Esophagus muscularis mucosa (tissue), 4 donors: ENCODE measurements at regions not wholly inside any gene's neighbourhood (a gene's known extent, or its start where the extent isn't known, plus 50 kb on each side); places are given as distances from the start of the nearest gene placed in this dataset.

Experiments
- DNase-seq: peaks from one replicate; pipeline ENCODE4 v3.0.0-alpha.2; 2017; ENCODE audit errors: extremely low spot score
- H3K27ac ChIP-seq, 4 donors: fragments of 200-600 bp; sonication (generic); replicated peaks in 1 of 4; 1 replicate in 3 of 4; 2 replicates in 1 of 4; pipeline ENCODE4 v1.5.1; 2016 to 2019; ENCODE audit warnings: mild to moderate bottlenecking in 1 of 4
- H3K27me3 ChIP-seq, 4 donors: fragments of 200-600 bp; sonication (generic); one replicate each; pipeline versions ENCODE4 v1.5.1 to v1.6.0; 2016 to 2019
- H3K36me3 ChIP-seq, 4 donors: fragments of 200-600 bp; sonication (generic); one replicate each; pipeline ENCODE4 v1.5.1; 2016 to 2019
- H3K4me1 ChIP-seq, 4 donors: fragments of 200-600 bp; sonication (generic); one replicate each; pipeline ENCODE4 v1.5.1; 2016 to 2019
- H3K4me3 ChIP-seq, 4 donors: fragments of 200-600 bp; sonication (generic); 1 replicate in 2 of 4; 2 replicates in 2 of 4; pipeline ENCODE4 v1.5.1; 2016 to 2019; ENCODE audit warnings: mild to moderate bottlenecking in 4 of 4, moderate library complexity in 1 of 4
- H3K9me3 ChIP-seq, 4 donors: fragments of 200-600 bp; sonication (generic); 1 replicate in 3 of 4; 2 replicates in 1 of 4; pipeline ENCODE4 v1.5.1; 2016 to 2019
- CTCF ChIP-seq, 3 experiments: fragments of 200-600 bp in 2 of 3; fragments of 450-650 bp in 1 of 3; sonication (generic) in 2 of 3; IDR thresholded peaks; one replicate each; pipeline ENCODE4 v1.5.1; 2017 to 2019; ENCODE audit warnings: antibody characterized with exemption in 3 of 3, mild to moderate bottlenecking in 2 of 3, moderate library complexity in 1 of 3
- EP300 ChIP-seq: sonication (generic); formaldehyde crosslinking; IDR thresholded peaks from one replicate; pipeline ENCODE4 v1.6.1; 2017; ENCODE audit warnings: antibody characterized with exemption
- POLR2A ChIP-seq: fragments of 450-650 bp; IDR thresholded peaks from one replicate; pipeline ENCODE4 v1.6.1; 2017; ENCODE audit warnings: antibody characterized with exemption, moderate library complexity, mild to moderate bottlenecking, low read depth
- POLR2AphosphoS5 ChIP-seq, 2 donors: sonication (generic); formaldehyde crosslinking; IDR thresholded peaks; one replicate each; pipeline ENCODE4 v1.6.1; 2017; ENCODE audit warnings: antibody characterized with exemption in 2 of 2
- WGBS: methylation state at CpG from one replicate; pipeline ENCODE4 v1.1.5; 2018; 5-methylcytosine and 5-hydroxymethylcytosine counted together
- intact Hi-C: fragments of 100-400 bp; cut with DNase I; formaldehyde crosslinking; loops from one replicate; pipeline ENCODE4 v1.15.1; 2023

- no peaks in the 10 kb centered on the region for H3K9me3 ChIP-seq
- TF ChIP-seq POLR2A (no peak), EP300 (no peak), CTCF (IDR thresholded peaks at IDR 0.05) (no peak), POLR2AphosphoS5 (IDR thresholded peaks at IDR 0.05) (no peak)
- no peak for DNase-seq
- intact Hi-C loops = no loop called here
- no peaks in the 10 kb centered on the region for H3K27me3 ChIP-seq
- no peaks in the 10 kb centered on the region for H3K4me1 ChIP-seq
- no peak overlapping the region for H3K27ac ChIP-seq
- H3K36me3 ChIP-seq = no peaks in the 10 kb centered on the region
- WGBS = 57% methylated on average over 3 of the region's 3 CpGs
- no peak overlapping the region for H3K4me3 ChIP-seq
Measured at GRCh38 chr12:77644915-77645605, 185.6 kb upstream of the NAV3 start.

DNA sequence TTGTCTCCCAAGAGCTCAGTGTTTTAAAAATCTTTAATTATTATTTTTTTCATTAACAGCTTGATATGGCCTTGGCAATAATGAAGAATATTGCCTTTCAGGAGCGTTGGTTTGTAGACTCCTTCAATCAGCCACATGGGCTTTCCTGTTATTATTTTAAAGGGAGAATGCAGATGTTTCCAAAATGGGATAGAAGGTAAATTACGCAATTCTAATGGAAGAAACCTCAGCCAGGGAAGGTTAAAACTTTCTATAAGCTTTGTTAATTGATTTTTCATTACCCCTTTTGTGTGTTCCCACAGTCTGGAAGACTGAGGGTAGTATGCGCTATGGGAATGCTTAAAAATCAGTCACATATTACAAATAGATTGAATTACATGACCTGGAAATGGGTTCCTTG lies 188.4 kb upstream of the NAV3 start:
- Histone ChIP-seq H3K27me3 (no peaks in the 10 kb centered on the region), H3K9me3 (no peaks in the 10 kb centered on the region), H3K27ac (no peak overlapping the region), H3K4me1 (no peaks in the 10 kb centered on the region), H3K36me3 (no peaks in the 10 kb centered on the region), H3K4me3 (no peak overlapping the region)
- intact Hi-C loops = no loop called here
- no peak for TF ChIP-seq EP300
- no peak for TF ChIP-seq CTCF (IDR thresholded peaks at IDR 0.05)
- TF ChIP-seq POLR2A = no peak
- TF ChIP-seq POLR2AphosphoS5 (IDR thresholded peaks at IDR 0.05) = no peak
- no peak for DNase-seq
- WGBS = 94% methylated on average over 3 of the region's 3 CpGs

DNA sequence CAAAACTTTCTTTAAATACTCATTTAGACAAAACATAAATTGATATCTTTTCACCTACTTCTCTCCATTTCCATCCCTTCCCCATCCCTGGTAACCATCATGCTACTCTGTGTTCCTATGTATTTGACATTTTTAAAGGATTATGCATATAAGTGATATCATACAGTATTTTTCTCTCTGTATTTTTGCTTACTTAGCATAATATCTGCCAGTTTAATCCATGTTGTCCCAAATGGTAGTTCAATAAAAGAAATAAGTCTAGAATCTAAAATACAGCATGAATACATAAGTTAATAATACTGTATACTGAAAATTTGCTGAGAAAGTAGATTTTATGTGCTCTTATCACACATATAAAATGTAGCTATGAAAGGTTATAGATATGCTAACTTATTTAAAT lies 190.3 kb upstream of the NAV3 start:
- H3K27ac ChIP-seq = no peak overlapping the region
- no peak for DNase-seq
- intact Hi-C loops = no loop called here
- TF ChIP-seq POLR2AphosphoS5 (IDR thresholded peaks at IDR 0.05) (no peak), CTCF (IDR thresholded peaks at IDR 0.05) (no peak), EP300 (no peak), POLR2A (no peak)
- no peaks in the 10 kb centered on the region for H3K27me3 ChIP-seq
- H3K4me1 ChIP-seq = no peaks in the 10 kb centered on the region
- H3K9me3 ChIP-seq = no peaks in the 10 kb centered on the region
- no peak overlapping the region for H3K4me3 ChIP-seq
- H3K36me3 ChIP-seq = no peaks in the 10 kb centered on the region

- TF ChIP-seq EP300 = no peak
- no peak for TF ChIP-seq POLR2A
- no peak for TF ChIP-seq POLR2AphosphoS5 (IDR thresholded peaks at IDR 0.05)
Measured at GRCh38 chr12:77630790-77631445, 199.8 kb upstream of the NAV3 start.

GRCh38 chr12:77630344-77630743 lies 200.3 kb upstream of the NAV3 start:
- intact Hi-C loops = no loop called here
- H3K9me3 ChIP-seq = peaks cover 0 to 5% (median 2%) of the 10 kb centered on the region in 4 donors
- H3K27ac ChIP-seq = no peak overlapping the region
- H3K36me3 ChIP-seq = no peaks in the 10 kb centered on the region
- no peaks in the 10 kb centered on the region for H3K4me1 ChIP-seq
- TF ChIP-seq EP300 (no peak), POLR2A (no peak), CTCF (IDR thresholded peaks at IDR 0.05) (no peak), POLR2AphosphoS5 (IDR thresholded peaks at IDR 0.05) (no peak)
- DNase-seq = no peak
- H3K27me3 ChIP-seq = no peaks in the 10 kb centered on the region
- 90% methylated on average over 3 of the region's 3 CpGs for WGBS
- no peak overlapping the region for H3K4me3 ChIP-seq

More at GRCh38 chr12:77630790-77631445, 199.8 kb upstream of the NAV3 start:
- no peaks in the 10 kb centered on the region for H3K36me3 ChIP-seq
- no peak for DNase-seq
- H3K9me3 ChIP-seq = peaks cover 0 to 5% (median 2%) of the 10 kb centered on the region in 4 donors
- H3K27me3 ChIP-seq = no peaks in the 10 kb centered on the region
- no peak overlapping the region for H3K27ac ChIP-seq
- H3K4me1 ChIP-seq = no peaks in the 10 kb centered on the region
- intact Hi-C loops = no loop called here
- WGBS = 88% methylated on average over 1 of the region's 1 CpG
- H3K4me3 ChIP-seq = no peak overlapping the region
